Thyroid gland (tissue), 4 donors: ENCODE measurements at regions not wholly inside any gene's neighbourhood (a gene's known extent, or its start where the extent isn't known, plus 50 kb on each side); places are given as distances from the start of the nearest gene placed in this dataset.

Source experiments
- POLR2A ChIP-seq, 2 donors: fragments of 450-650 bp; IDR thresholded peaks; one replicate each; pipeline ENCODE4 v1.6.1; 2017; ENCODE audit warnings: antibody characterized with exemption in 2 of 2, mild to moderate bottlenecking in 2 of 2, moderate library complexity in 1 of 2
- TF ChIP-seq, protein P1 (sequence below), 6 experiments: fragments of 200-600 bp in 3 of 6; fragments of 450-650 bp in 3 of 6; sonication (generic) in 3 of 6; IDR thresholded peaks; one replicate each; pipeline ENCODE4 v1.5.1; 2016 to 2019; ENCODE audit warnings: antibody characterized with exemption in 6 of 6, mild to moderate bottlenecking in 2 of 6, inconsistent platforms in 1 of 6, moderate library complexity in 1 of 6

DNA sequence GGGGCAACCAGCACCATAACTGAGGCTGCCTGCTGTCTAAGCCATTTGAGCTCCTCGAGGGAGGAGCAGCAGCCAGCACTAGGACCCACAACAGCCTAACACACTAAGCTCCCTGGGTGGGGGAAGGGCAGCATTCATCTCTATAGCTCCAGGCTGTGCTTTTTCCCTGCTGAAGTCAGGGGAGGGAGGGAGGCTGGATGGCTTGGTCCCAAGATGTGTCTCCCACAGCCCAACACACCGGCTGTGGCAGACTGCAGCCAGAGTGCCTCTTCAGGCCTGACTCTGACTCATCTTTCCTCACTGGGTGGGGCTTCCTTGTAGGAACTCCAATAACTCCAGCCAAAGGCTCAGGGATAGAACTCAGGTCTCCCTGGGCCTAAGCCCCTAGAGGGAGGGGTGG lies 296.3 kb downstream of the PRDM2 start:
- no peak for TF ChIP-seq POLR2A (IDR thresholded peaks at IDR 0.05)
- TF ChIP-seq, protein P1, sequence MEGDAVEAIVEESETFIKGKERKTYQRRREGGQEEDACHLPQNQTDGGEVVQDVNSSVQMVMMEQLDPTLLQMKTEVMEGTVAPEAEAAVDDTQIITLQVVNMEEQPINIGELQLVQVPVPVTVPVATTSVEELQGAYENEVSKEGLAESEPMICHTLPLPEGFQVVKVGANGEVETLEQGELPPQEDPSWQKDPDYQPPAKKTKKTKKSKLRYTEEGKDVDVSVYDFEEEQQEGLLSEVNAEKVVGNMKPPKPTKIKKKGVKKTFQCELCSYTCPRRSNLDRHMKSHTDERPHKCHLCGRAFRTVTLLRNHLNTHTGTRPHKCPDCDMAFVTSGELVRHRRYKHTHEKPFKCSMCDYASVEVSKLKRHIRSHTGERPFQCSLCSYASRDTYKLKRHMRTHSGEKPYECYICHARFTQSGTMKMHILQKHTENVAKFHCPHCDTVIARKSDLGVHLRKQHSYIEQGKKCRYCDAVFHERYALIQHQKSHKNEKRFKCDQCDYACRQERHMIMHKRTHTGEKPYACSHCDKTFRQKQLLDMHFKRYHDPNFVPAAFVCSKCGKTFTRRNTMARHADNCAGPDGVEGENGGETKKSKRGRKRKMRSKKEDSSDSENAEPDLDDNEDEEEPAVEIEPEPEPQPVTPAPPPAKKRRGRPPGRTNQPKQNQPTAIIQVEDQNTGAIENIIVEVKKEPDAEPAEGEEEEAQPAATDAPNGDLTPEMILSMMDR (IDR thresholded peaks at IDR 0.05): no peak
